H9 (cell line): ENCODE measurements at regions not wholly inside any gene's neighbourhood (a gene's known extent, or its start where the extent isn't known, plus 50 kb on each side); places are given as distances from the start of the nearest gene placed in this dataset.

Source experiments
- DNase-seq: peaks from one replicate; pipeline ENCODE4 v3.0.0-alpha.2; 2017
- H2AFZ ChIP-seq: one replicate; pipeline ENCODE4 v1.6.1; 2013; ENCODE audit warnings: mild to moderate bottlenecking, low read length, control low read depth, moderate library complexity
- H2AK5ac ChIP-seq: 2 replicates; pipeline ENCODE4 v1.6.1; 2013; ENCODE audit warnings: low read length, control low read depth, mixed read lengths; ENCODE audit not compliant: insufficient read length
- H2BK120ac ChIP-seq: one replicate; pipeline ENCODE4 v1.6.1; 2013; ENCODE audit warnings: low read depth, mild to moderate bottlenecking, low read length, control low read depth, inconsistent platforms; ENCODE audit not compliant: poor library complexity, severe bottlenecking
- H2BK12ac ChIP-seq: 2 replicates; pipeline ENCODE4 v1.6.1; 2013; ENCODE audit warnings: low read length, control low read depth, mixed read lengths, low read depth; ENCODE audit not compliant: insufficient read length
- H2BK15ac ChIP-seq: 2 replicates; pipeline ENCODE4 v1.6.1; 2013; ENCODE audit warnings: low read depth, low read length, control low read depth
- H2BK20ac ChIP-seq: one replicate; pipeline ENCODE4 v1.6.1; 2013; ENCODE audit warnings: low read depth, mild to moderate bottlenecking, low read length, control low read depth, inconsistent platforms; ENCODE audit not compliant: poor library complexity, severe bottlenecking
- H2BK5ac ChIP-seq: 2 replicates; pipeline ENCODE4 v1.6.1; 2013; ENCODE audit warnings: low read length, control low read depth, mixed read lengths; ENCODE audit not compliant: insufficient read length
- H3K14ac ChIP-seq: 2 replicates; pipeline ENCODE4 v1.6.1; 2013; ENCODE audit warnings: low read length, control low read depth; ENCODE audit not compliant: insufficient read depth
- H3K18ac ChIP-seq: 2 replicates; pipeline ENCODE4 v1.6.1; 2013; ENCODE audit warnings: low read depth, mild to moderate bottlenecking, mixed read lengths, low read length, control low read depth; ENCODE audit not compliant: insufficient read length
- H3K23ac ChIP-seq: 2 replicates; pipeline ENCODE4 v1.6.1; 2013; ENCODE audit warnings: low read length, control low read depth, mixed read lengths, low read depth; ENCODE audit not compliant: insufficient read length
- H3K23me2 ChIP-seq: 2 replicates; pipeline ENCODE4 v1.6.1; 2013; ENCODE audit warnings: low read depth, mild to moderate bottlenecking, mixed read lengths, low read length, control low read depth; ENCODE audit not compliant: insufficient read length, poor library complexity, severe bottlenecking
- H3K27ac ChIP-seq: 2 replicates; pipeline ENCODE4 v1.5.1; 2013; ENCODE audit warnings: low read length, control low read depth, mixed read lengths, low read depth; ENCODE audit not compliant: insufficient read length
- H3K27me3 ChIP-seq: 2 replicates; pipeline ENCODE4 v1.6.1; 2013; ENCODE audit warnings: low read length, control low read depth, inconsistent platforms; ENCODE audit not compliant: insufficient read depth
- H3K4ac ChIP-seq: 2 replicates; pipeline ENCODE4 v1.6.1; 2013; ENCODE audit warnings: low read depth, mild to moderate bottlenecking, control low read depth, inconsistent platforms, low read length, moderate library complexity
- H3K4me1 ChIP-seq: 2 replicates; pipeline ENCODE4 v1.6.1; 2013; ENCODE audit warnings: low read length, control low read depth, inconsistent platforms; ENCODE audit not compliant: insufficient read depth
- H3K4me2 ChIP-seq: 2 replicates; pipeline ENCODE4 v1.6.1; 2013; ENCODE audit warnings: low read length, control low read depth, mixed read lengths; ENCODE audit not compliant: insufficient read length, insufficient read depth
- H3K56ac ChIP-seq: 2 replicates; pipeline ENCODE4 v1.6.1; 2013; ENCODE audit warnings: low read depth, mild to moderate bottlenecking, mixed read lengths, low read length, control low read depth; ENCODE audit not compliant: insufficient read length
- H3K79me1 ChIP-seq: 2 replicates; pipeline ENCODE4 v1.6.1; 2013; ENCODE audit warnings: low read depth, mild to moderate bottlenecking, moderate library complexity, low read length, control low read depth, inconsistent platforms; ENCODE audit not compliant: insufficient read depth, poor library complexity, severe bottlenecking
- H3K79me2 ChIP-seq: 2 replicates; pipeline ENCODE4 v1.6.1; 2013; ENCODE audit warnings: low read length, control low read depth, inconsistent platforms; ENCODE audit not compliant: insufficient read depth
- H3K9ac ChIP-seq: 2 replicates; pipeline ENCODE4 v1.6.1; 2013; ENCODE audit warnings: low read length, control low read depth, mixed read lengths; ENCODE audit not compliant: insufficient read length; ENCODE audit errors: extremely low read depth
- H3K9me3 ChIP-seq: one replicate; pipeline ENCODE4 v1.6.1; 2013; ENCODE audit warnings: low read depth, low read length, inconsistent platforms; ENCODE audit not compliant: control insufficient read depth
- H3T11ph ChIP-seq: one replicate; pipeline ENCODE4 v1.6.1; 2013; ENCODE audit warnings: mild to moderate bottlenecking, low read length, control low read depth, inconsistent platforms
- H4K20me1 ChIP-seq: one replicate; pipeline ENCODE4 v1.6.1; 2013; ENCODE audit not compliant: control insufficient read depth, insufficient read length, insufficient read depth
- H4K5ac ChIP-seq: 2 replicates; pipeline ENCODE4 v1.6.1; 2013; ENCODE audit warnings: low read depth, mild to moderate bottlenecking, mixed read lengths, low read length, control low read depth; ENCODE audit not compliant: insufficient read length
- H4K8ac ChIP-seq: replicated peaks from 2 replicates; pipeline ENCODE4 v1.6.1; 2013; ENCODE audit warnings: low read length, control low read depth, mixed read lengths, low read depth; ENCODE audit not compliant: insufficient read length
- H4K91ac ChIP-seq: 2 replicates; pipeline ENCODE4 v1.6.1; 2013; ENCODE audit warnings: low read depth, mild to moderate bottlenecking, moderate library complexity, mixed read lengths, low read length, control low read depth; ENCODE audit not compliant: insufficient read length
- H3K27ac Mint-ChIP-seq, 3 experiments: 2 replicates in 2 of 3; 3 replicates in 1 of 3; pipeline ENCODE4 v1.8.0; 2020 to 2021; ENCODE audit warnings: mixed read lengths in 3 of 3, mild to moderate bottlenecking in 1 of 3, moderate library complexity in 1 of 3
- H3K27me3 Mint-ChIP-seq: 2 replicates; pipeline ENCODE4 v1.8.0; 2021; ENCODE audit warnings: low read depth, mild to moderate bottlenecking, moderate library complexity, mixed read lengths
- H3K36me3 Mint-ChIP-seq, 3 experiments: 2 replicates in 2 of 3; 3 replicates in 1 of 3; pipeline ENCODE4 v1.8.0; 2020 to 2021; ENCODE audit warnings: low read depth in 3 of 3, mixed read lengths in 3 of 3; ENCODE audit not compliant: insufficient read depth in 1 of 3
- H3K4me1 Mint-ChIP-seq, 2 experiments: 2 replicates each; pipeline ENCODE4 v1.8.0; 2020; ENCODE audit warnings: mixed read lengths in 2 of 2
- H3K4me3 Mint-ChIP-seq, 2 experiments: 2 replicates in 1 of 2; 3 replicates in 1 of 2; pipeline ENCODE4 v1.8.0; 2020 to 2021; ENCODE audit warnings: mild to moderate bottlenecking in 2 of 2, mixed read lengths in 2 of 2, moderate library complexity in 1 of 2
- H3K9me3 Mint-ChIP-seq, 2 experiments: 2 replicates in 1 of 2; 3 replicates in 1 of 2; pipeline ENCODE4 v1.8.0; 2020; ENCODE audit warnings: mild to moderate bottlenecking in 2 of 2, mixed read lengths in 2 of 2, moderate library complexity in 1 of 2
- WGBS: extraction: QIAGEN DNeasy Blood & Tissue Kit; methylation state at CpG from one replicate; pipeline ENCODE4 v1.1.7; 2013; ENCODE audit warnings: missing lambda C conversion rate, low lambda C conversion rate, mixed read lengths; ENCODE audit not compliant: insufficient read length; ENCODE audit errors: extremely low coverage; 5-methylcytosine and 5-hydroxymethylcytosine counted together
- TF ChIP-seq, protein P1 (sequence below): fragments of 200-600 bp; sonication (generic); conservative IDR thresholded peaks from 3 replicates; pipeline ENCODE4 v1.8.0; 2021; ENCODE audit warnings: antibody characterized with exemption, mild to moderate bottlenecking

DNA sequence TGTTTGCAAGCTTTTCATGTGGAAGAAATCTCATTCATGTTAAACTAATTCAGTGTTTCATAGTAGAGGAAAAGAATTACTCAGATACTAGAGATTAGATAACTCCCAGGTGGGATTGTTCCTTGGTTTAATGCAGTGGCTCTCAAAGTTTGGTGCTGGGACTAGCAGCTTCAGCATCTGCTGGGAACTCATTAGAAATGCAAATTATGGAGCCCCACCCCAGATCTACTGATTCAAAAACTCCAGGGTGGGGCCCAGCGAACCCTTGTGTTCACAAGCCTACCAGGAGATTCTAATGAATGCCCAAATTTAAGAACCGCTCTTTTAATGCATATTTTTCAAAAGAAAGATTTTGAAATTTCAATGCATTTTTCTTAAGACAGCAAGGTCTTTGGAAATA, 253.4 kb upstream of the CNTNAP4 start:
- H3K14ac ChIP-seq = no peak overlapping the region
- Mint-ChIP-seq H3K4me1 (peaks cover 0 to 3% of the 10 kb centered on the region in 2 experiments; a peak in 1 of 4 replicates), H3K9me3 (0 out of 5 replicates have a peak, but pooled peaks cover 3 to 5% of the 10 kb centered on the region in 2 experiments), H3K4me3 (no peak overlapping the region), H3K36me3 (no peaks in the 10 kb centered on the region; a peak in 3 of 7 replicates), H3K27me3 (peaks cover 5% of the 10 kb centered on the region), H3K27ac (no peak overlapping the region)
- DNase-seq = no peak
- H2AK5ac ChIP-seq = no peak overlapping the region
- no peak overlapping the region for H3K9ac ChIP-seq
- no peaks in the 10 kb centered on the region for H3K79me1 ChIP-seq
- no peaks in the 10 kb centered on the region for H3K27me3 ChIP-seq
- no peak overlapping the region for H3T11ph ChIP-seq
- H3K4me2 ChIP-seq = no peak overlapping the region
- H2BK15ac ChIP-seq = no peak overlapping the region
- H3K9me3 ChIP-seq = no peaks in the 10 kb centered on the region
- TF ChIP-seq, protein P1, sequence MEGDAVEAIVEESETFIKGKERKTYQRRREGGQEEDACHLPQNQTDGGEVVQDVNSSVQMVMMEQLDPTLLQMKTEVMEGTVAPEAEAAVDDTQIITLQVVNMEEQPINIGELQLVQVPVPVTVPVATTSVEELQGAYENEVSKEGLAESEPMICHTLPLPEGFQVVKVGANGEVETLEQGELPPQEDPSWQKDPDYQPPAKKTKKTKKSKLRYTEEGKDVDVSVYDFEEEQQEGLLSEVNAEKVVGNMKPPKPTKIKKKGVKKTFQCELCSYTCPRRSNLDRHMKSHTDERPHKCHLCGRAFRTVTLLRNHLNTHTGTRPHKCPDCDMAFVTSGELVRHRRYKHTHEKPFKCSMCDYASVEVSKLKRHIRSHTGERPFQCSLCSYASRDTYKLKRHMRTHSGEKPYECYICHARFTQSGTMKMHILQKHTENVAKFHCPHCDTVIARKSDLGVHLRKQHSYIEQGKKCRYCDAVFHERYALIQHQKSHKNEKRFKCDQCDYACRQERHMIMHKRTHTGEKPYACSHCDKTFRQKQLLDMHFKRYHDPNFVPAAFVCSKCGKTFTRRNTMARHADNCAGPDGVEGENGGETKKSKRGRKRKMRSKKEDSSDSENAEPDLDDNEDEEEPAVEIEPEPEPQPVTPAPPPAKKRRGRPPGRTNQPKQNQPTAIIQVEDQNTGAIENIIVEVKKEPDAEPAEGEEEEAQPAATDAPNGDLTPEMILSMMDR = no peak
- H2BK120ac ChIP-seq = no peak overlapping the region
- H2BK5ac ChIP-seq = no peak overlapping the region
- no peaks in the 10 kb centered on the region for H3K4me1 ChIP-seq
- no peaks in the 10 kb centered on the region for H3K23me2 ChIP-seq
- H3K79me2 ChIP-seq = no peaks in the 10 kb centered on the region
- H4K91ac ChIP-seq = no peak overlapping the region
- no peak overlapping the region for H3K23ac ChIP-seq
- H3K56ac ChIP-seq = no peak overlapping the region
- no CpG with 5 or more reads among the region's 2 CpGs for WGBS
- H4K5ac ChIP-seq = no peak overlapping the region
- no peak overlapping the region for H2BK12ac ChIP-seq
- no peak overlapping the region for H3K4ac ChIP-seq
- H3K18ac ChIP-seq = no peak overlapping the region
- H4K20me1 ChIP-seq = no peaks in the 10 kb centered on the region
- H3K27ac ChIP-seq = no peak overlapping the region
- no peak overlapping the region for H4K8ac ChIP-seq
- H2AFZ ChIP-seq = no peak overlapping the region
- H2BK20ac ChIP-seq = no peak overlapping the region
